ENCODE measurements at regions not wholly inside any gene's neighbourhood (a gene's known extent, or its start where the extent isn't known, plus 50 kb on each side); places are given as distances from the start of the nearest gene placed in this dataset.

- TF ChIP-seq ZNF24 (tag by site-specific recombination; IDR thresholded peaks at IDR 0.05) (no peak), ZNF274 (IDR thresholded peaks at IDR 0.05; ENCODE audit: low read length) (no peak), ZNF274 (tag by site-specific recombination; IDR thresholded peaks at IDR 0.05; ENCODE audit: borderline replicate concordance) (no peak), ZNF280D (tag by site-specific recombination; IDR thresholded peaks at IDR 0.05) (no peak), ZBTB1 (tag by site-specific recombination; IDR thresholded peaks at IDR 0.05) (no peak), REPIN1 (tag by site-specific recombination; IDR thresholded peaks at IDR 0.05; ENCODE audit: low read depth) (no peak), ZNF549 (tag by site-specific recombination; IDR thresholded peaks at IDR 0.05) (no peak), ZNF175 (tag by site-specific recombination; IDR thresholded peaks at IDR 0.05) (no peak), CTCF (tag by site-specific recombination; IDR thresholded peaks at IDR 0.05) (no peak), REST (tag by site-specific recombination; IDR thresholded peaks at IDR 0.05) (no peak)
Measured at GRCh38 chr20:61131944-61132343, 120.1 kb upstream of the CDH4 start.

Measured in HEK293 (cell line).